Duodenal mucosa (tissue), 2 donors: ENCODE measurements at regions not wholly inside any gene's neighbourhood (a gene's known extent, or its start where the extent isn't known, plus 50 kb on each side); places are given as distances from the start of the nearest gene placed in this dataset.
"Not testable (repeated sequence)": the region's sequence is repeated elsewhere in the genome, so short reads cannot be mapped to it uniquely, and the experiment has no call there.

Experiments
- H3K27ac ChIP-seq: one replicate; pipeline ENCODE4 v1.7.0; 2013; ENCODE audit warnings: low read depth, low read length
- H3K27me3 ChIP-seq, 2 donors: one replicate each; pipeline ENCODE4 v1.7.0; 2013; ENCODE audit warnings: low read length in 2 of 2, control low read depth in 1 of 2; ENCODE audit not compliant: insufficient read depth in 2 of 2, control insufficient read depth in 1 of 2
- H3K36me3 ChIP-seq, 2 donors: one replicate each; pipeline ENCODE4 v1.7.0; 2013; ENCODE audit warnings: low read length in 2 of 2, control low read depth in 1 of 2; ENCODE audit not compliant: insufficient read depth in 2 of 2, control insufficient read depth in 1 of 2
- H3K4me1 ChIP-seq, 2 donors: one replicate each; pipeline ENCODE4 v1.7.0; 2013; ENCODE audit warnings: low read length in 2 of 2, control low read depth in 1 of 2; ENCODE audit not compliant: insufficient read depth in 2 of 2, control insufficient read depth in 1 of 2
- H3K4me3 ChIP-seq, 2 donors: one replicate each; pipeline ENCODE4 v1.7.0; 2013; ENCODE audit warnings: low read length in 2 of 2, low read depth in 1 of 2
- H3K9ac ChIP-seq, 2 donors: one replicate each; pipeline ENCODE4 v1.7.0; 2013; ENCODE audit warnings: low read length in 2 of 2, low read depth in 1 of 2
- H3K9me3 ChIP-seq, 2 donors: one replicate each; pipeline ENCODE4 v1.7.0; 2013; ENCODE audit warnings: low read length in 2 of 2, control low read depth in 1 of 2; ENCODE audit not compliant: control insufficient read depth in 1 of 2

GRCh38 chr22:27596133-27596870 is 205.3 kb downstream of the MN1 start:
- H3K27me3 ChIP-seq: peaks cover 0 to 3% of the 10 kb centered on the region in 2 donors
- no peak overlapping the region for H3K4me3 ChIP-seq
- peaks cover 0 to 2% of the 10 kb centered on the region in 2 donors for H3K9me3 ChIP-seq
- no peaks in the 10 kb centered on the region for H3K36me3 ChIP-seq
- no peak overlapping the region for H3K9ac ChIP-seq
- H3K4me1 ChIP-seq: no peaks in the 10 kb centered on the region
- no peak overlapping the region for H3K27ac ChIP-seq

DNA sequence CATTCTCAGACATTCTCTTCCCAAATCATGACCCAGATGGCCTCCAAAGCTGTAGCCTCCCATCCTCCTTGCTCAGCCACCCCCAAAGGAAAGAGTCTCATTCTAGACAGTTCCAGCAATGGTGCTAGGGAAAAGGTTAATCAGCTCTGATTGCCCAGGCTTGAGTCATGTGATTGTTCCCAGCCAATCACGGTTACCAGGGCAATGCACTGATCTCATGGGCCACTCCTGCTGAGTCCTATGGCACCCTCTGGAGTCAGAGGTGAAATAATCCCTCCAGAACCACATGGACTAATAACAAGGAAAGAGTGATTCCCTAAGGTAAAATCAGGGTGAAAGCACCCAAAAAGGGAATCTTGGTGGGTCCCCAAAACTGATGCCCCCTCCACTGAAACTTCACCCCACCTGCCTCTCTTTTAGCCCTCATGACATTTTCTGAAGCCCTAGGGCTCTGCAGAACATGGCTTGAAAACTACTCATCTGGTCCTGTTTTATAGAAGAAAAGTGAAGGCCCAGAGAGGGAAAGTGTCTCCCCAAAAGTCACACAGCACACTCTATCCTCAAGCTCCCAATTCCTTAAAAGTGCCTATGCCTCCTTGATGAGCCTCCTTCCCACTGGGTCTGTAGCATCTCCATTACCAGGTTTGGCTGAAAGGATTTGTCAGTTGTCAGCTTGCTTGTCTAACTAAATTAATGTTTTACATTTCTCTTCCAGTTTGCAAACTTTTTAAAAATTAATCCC is 203.7 kb downstream of the MN1 start:
- Histone ChIP-seq H3K27me3 (no peaks in the 10 kb centered on the region), H3K9ac (no peak overlapping the region), H3K4me1 (no peaks in the 10 kb centered on the region), H3K27ac (no peak overlapping the region), H3K9me3 (peaks cover 0 to 2% of the 10 kb centered on the region in 2 donors), H3K36me3 (no peaks in the 10 kb centered on the region), H3K4me3 (no peak overlapping the region)

DNA sequence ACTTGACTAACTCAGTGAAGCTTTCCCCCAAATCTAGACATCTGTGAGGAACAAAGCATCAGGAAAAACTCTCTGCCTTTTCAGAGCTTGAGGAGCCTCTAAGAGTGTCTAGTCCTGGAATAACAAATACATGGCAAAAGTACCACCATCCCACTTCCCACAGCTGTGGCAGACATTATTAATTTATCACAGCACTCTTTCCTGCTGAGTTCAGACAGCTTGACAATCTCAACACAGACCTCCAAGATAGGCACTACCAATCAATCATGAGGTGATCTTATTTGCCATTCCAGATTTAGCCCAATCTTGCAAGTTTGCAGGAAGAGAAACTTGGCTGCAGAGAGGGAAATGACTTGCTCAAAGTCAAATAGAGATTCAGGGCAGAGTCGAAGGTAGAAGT is 202.8 kb downstream of the MN1 start:
- no peaks in the 10 kb centered on the region for H3K9me3 ChIP-seq
- no peak overlapping the region for H3K9ac ChIP-seq
- H3K36me3 ChIP-seq: no peaks in the 10 kb centered on the region
- no peaks in the 10 kb centered on the region for H3K4me1 ChIP-seq
- H3K27ac ChIP-seq: no peak overlapping the region
- H3K4me3 ChIP-seq: no peak overlapping the region
- H3K27me3 ChIP-seq: no peaks in the 10 kb centered on the region

DNA sequence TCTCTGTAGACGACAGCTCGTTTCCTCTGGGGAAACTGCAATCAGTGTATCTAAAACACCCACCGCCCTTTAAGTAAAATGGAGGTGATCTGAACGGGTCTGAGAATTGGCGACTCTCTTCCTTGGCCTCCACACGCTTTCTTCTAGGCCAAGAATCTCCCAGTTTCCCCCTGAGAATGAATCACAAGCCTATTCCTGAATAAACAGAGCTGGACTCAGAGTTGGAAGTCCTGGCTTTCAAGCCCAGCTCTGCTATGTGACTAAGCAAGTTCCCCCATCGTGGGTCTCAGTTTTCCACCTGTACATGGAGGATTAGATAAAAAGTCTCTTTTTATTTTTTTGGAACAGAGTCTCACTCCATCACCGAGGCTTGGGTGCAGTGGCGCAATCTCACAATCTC is 200.4 kb downstream of the MN1 start:
- Histone ChIP-seq H3K4me3 (no peak overlapping the region), H3K4me1 (no peaks in the 10 kb centered on the region), H3K9me3 (no peaks in the 10 kb centered on the region), H3K27me3 (no peaks in the 10 kb centered on the region), H3K36me3 (no peaks in the 10 kb centered on the region), H3K9ac (no peak overlapping the region), H3K27ac (no peak overlapping the region)

DNA sequence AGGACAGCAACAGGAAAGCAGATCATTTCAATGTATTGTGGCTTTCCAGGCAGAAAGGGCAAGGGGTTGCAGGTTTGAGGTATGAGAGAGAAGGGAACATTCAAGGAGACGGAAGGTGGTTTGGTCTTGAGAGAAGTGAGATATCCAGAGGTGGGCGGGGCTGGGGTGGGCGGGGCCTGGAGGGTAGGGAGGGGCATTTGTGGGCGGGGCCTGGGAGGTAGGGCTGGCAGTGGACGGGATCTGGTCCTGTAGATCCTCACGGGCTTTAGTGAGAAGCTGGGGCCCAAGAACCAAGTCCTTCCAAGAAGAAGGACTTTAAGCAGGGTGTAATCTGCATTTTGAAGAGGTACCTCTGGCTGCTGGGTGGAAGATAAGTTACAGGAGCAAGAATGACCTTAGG is 199.2 kb downstream of the MN1 start:
- Histone ChIP-seq H3K9ac (no peak overlapping the region), H3K27me3 (no peaks in the 10 kb centered on the region), H3K9me3 (no peaks in the 10 kb centered on the region), H3K27ac (no peak overlapping the region), H3K4me3 (no peak overlapping the region), H3K4me1 (no peaks in the 10 kb centered on the region), H3K36me3 (no peaks in the 10 kb centered on the region)

DNA sequence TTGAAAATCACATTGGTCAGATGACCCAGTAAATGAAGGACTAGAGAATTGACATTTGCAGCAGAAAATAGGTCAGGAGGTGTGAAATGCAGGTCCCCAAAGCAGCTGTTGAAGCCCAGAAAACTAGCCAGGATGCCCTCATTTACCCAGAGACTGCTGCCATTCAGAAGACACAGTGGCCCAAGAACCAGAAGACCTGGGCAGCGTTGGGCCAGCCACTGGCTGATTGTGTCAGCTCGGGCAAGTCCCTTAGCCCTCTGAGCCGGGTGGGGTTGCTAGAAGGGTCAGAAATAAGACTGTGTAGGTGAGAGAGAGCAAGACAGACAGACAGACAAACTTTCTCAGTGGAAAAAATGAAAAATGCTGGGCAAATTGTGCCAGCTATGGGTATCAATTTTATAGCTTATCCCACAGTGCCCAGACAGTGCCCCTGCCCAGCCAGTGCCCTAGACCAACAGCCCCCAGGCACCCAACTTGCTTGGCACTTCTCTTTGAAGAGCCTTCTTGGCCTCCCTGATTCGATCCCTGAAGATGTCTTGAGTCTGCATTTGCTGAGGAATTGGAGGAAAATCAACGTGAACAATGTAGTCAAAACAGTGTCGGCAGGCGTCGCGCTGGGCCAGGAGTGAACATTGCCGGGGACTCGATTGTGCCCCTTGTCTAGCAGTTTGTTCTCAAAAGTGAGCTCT is 198.3 kb downstream of the MN1 start:
- H3K36me3 ChIP-seq: no peaks in the 10 kb centered on the region
- no peaks in the 10 kb centered on the region for H3K27me3 ChIP-seq
- H3K9me3 ChIP-seq: no peaks in the 10 kb centered on the region
- H3K9ac ChIP-seq: no peak overlapping the region
- no peaks in the 10 kb centered on the region for H3K4me1 ChIP-seq
- no peak overlapping the region for H3K4me3 ChIP-seq
- H3K27ac ChIP-seq: no peak overlapping the region

DNA sequence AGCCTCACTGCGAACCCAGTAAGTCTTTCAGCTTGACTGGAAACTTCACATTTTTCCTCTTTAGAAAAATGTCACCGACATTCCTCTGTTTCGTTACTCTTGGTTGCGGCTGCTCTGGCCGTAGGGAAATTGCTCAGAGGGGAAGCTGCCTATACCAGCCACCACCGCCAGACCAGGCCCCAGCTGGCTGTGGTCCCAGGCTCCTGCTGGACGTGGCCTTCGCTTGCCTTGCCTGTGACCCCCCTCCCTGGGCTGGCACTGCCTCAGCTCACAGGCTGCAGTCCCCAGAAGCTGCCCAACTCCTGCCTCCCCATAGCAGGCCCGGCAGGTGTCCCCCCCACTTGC is 197.8 kb downstream of the MN1 start:
- H3K27ac ChIP-seq: no peak overlapping the region
- no peaks in the 10 kb centered on the region for H3K27me3 ChIP-seq
- no peaks in the 10 kb centered on the region for H3K36me3 ChIP-seq
- no peak overlapping the region for H3K4me3 ChIP-seq
- H3K9ac ChIP-seq: no peak overlapping the region
- no peaks in the 10 kb centered on the region for H3K9me3 ChIP-seq
- H3K4me1 ChIP-seq: no peaks in the 10 kb centered on the region

GRCh38 chr22:27605390-27605789 is 196.2 kb downstream of the MN1 start:
- Histone ChIP-seq H3K27me3 (no peaks in the 10 kb centered on the region), H3K4me1 (no peaks in the 10 kb centered on the region), H3K27ac (no peak overlapping the region), H3K36me3 (no peaks in the 10 kb centered on the region), H3K9ac (no peak overlapping the region), H3K9me3 (no peaks in the 10 kb centered on the region), H3K4me3 (no peak overlapping the region)

DNA sequence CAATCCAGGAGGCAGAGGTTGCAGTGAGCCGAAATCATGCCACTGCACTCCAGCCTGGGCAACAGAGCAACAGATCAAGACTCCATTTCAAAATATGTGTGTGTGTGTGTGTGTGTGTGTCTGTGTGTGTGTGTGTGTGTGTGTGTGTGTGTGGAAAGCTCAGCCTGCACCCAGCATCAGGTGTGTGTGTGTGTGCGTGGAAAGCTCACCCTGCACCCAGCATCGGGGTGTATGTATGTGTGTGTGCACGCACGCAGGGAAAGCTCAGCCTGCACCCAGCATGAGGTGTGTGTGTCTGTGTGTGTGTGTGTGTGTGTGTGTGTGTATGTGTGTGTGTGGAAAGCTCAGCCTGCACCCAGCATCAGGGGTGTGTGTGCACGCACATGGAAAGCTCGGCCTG is 193.8 kb downstream of the MN1 start:
- not testable (repeated sequence) for H3K27me3 ChIP-seq, H3K4me1 ChIP-seq, H3K9ac ChIP-seq, H3K4me3 ChIP-seq, H3K9me3 ChIP-seq, H3K36me3 ChIP-seq, H3K27ac ChIP-seq

DNA sequence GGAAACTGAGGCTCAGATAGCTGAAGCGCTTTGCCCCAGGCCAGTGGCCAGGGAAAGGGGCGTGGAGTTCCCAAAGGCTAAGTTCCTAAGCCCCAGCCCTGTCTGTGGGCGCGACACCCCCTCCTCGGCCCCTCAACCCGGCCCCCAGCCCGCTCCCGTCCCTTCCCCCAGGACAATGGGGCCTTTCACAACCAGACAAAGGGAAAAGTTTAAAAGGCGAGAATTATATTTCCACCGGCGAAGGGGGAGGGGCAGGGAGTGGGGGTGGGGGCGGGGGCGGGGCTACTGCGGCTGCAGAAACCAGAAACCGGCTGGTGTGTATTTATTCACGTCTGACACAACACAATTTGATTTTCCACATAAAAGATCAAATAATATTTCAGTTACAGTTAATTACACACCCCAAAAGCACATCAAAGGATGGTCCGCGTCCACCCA is 192.1 kb downstream of the MN1 start:
- peaks cover 12 to 15% of the 10 kb centered on the region in 2 donors for H3K27me3 ChIP-seq
- H3K36me3 ChIP-seq: no peaks in the 10 kb centered on the region
- no peaks in the 10 kb centered on the region for H3K9me3 ChIP-seq
- no peak overlapping the region for H3K4me3 ChIP-seq
- H3K27ac ChIP-seq: no peak overlapping the region
- H3K4me1 ChIP-seq: no peaks in the 10 kb centered on the region
- no peak overlapping the region for H3K9ac ChIP-seq
